HG03469 (cell line): ENCODE measurements at regions not wholly inside any gene's neighbourhood (a gene's known extent, or its start where the extent isn't known, plus 50 kb on each side); places are given as distances from the start of the nearest gene placed in this dataset.

ENCODE experiments used
- ATAC-seq: cut with Tn5 transposase; IDR thresholded peaks from one replicate; pipeline ENCODE4 v1.9.1; 2021; ENCODE audit warnings: mild to moderate bottlenecking, moderate library complexity, moderate number of reproducible peaks; ENCODE audit not compliant: unreplicated experiment

GRCh38 chr7:16026253-16027020 lies 340.0 kb upstream of the MEOX2 start:
- no peak for ATAC-seq

DNA sequence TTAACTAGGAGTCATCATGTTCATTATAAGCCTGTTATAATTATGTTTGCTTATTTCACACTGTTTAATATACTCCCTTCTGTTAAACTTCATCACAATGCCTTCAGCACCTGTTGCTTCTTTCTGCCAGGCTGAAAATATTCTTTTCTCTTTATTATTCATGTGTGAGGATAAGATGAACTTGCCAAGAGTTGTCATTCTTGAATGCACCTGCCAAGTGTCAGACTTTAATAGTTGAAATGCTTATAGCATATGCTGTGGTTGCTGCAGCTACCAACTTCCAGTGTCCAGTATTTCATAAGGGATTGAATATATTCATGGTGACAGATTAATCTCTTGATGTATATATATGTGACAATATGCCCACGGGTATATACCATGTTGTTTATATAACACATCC lies 339.2 kb upstream of the MEOX2 start:
- no peak for ATAC-seq

DNA sequence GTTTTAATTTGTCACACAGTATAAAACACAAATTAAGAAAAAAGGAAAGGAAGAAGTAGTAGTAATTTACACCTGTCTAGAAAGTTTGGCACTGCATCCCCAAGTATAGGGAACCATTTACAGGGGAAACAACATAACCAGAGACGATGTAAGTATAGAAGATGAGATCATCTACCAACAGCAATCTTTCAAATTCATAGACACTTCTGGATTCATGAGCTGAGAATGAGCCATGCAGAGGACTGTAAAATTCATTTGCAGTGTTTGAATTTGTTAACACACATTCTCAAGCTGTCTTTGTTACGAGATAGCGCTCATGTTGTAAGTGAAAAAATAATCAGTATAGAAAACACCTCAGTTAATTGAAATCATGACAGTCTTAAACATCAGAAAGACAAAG lies 337.0 kb upstream of the MEOX2 start:
- no peak for ATAC-seq

GRCh38 chr7:16023046-16023445 lies 336.6 kb upstream of the MEOX2 start:
- no peak for ATAC-seq

- ATAC-seq = no peak
Observed at GRCh38 chr7:16021851-16022250, 335.4 kb upstream of the MEOX2 start.

DNA sequence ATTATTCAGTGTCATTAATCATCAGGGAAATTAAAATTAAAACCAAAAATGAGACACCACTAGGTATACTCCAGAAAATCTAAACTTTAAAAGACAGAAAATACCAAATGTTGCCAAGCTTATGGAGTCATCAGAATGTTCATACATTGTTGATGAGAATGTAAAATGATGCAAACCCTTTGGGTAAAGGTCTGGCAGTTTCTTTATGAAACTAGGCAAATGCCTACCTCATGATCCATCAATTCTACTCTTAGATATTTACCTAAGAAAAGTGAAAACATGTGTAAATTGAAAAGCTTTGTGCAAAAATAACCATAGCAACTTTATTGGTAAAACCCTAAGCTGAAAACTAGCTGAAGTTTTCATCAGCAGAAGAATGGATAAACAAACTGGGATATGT lies 329.5 kb upstream of the MEOX2 start:
- no peak for ATAC-seq

GRCh38 chr7:16014031-16014430 lies 327.5 kb upstream of the MEOX2 start:
- ATAC-seq = no peak

GRCh38 chr7:16007911-16008310 lies 321.4 kb upstream of the MEOX2 start:
- ATAC-seq = no peak

DNA sequence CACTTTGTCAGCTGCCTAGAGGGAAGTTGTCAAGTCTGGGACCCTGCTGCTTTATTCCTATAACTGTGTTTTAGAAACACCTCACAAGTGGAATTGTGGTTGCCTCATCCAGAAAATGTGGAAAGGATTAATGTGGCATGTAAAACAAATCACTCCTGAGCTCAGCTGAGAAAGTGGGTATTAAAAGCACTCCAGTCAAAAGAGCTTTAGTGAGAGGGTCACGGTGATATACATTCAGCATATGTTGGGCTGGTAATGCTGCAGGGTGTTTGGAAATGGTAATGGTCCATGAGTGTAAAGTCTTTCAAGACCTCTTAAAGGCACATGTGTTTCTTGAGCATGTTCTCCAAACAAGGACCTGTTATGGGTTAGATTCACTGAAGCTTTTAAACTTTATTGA lies 318.2 kb upstream of the MEOX2 start:
- ATAC-seq = no peak

DNA sequence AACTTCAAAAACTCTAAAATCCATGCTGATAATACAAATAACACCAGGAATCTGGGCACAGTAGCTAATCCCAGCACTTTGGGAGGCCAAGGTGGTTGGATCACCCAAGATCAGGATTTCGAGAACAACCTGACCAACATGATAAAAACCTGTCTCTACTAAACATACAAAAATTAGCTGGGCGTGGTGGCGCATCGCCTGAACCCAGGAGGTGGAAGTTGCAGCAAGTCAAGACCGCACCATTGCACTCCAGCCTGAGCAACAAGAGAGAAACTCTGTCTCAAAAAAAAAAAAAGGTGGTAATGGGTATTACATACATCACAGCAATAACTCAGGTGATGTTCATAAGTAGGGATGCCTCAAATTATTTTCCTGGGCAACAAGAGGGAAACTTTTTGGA lies 315.0 kb upstream of the MEOX2 start:
- no peak for ATAC-seq

DNA sequence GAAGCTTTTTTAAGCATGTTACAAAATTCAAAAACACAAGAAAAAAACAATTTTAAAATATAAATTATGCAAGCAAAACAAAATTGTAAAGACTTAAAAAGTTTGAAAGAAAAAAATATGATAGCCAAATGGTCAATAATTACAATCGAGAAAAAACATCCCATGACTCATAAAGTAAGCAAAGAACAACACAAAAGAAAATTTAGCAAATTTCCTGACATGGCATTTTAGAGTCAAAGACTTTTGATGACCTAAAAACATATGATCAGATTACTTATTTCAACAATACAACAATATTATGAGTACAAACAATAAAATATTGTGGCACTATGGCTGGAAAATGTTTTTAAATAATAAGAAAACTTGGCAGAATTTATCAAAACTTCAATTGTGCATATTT lies 312.1 kb upstream of the MEOX2 start:
- ATAC-seq = no peak

- ATAC-seq = no peak
Observed at GRCh38 chr7:15995027-15995426, 308.5 kb upstream of the MEOX2 start.

DNA sequence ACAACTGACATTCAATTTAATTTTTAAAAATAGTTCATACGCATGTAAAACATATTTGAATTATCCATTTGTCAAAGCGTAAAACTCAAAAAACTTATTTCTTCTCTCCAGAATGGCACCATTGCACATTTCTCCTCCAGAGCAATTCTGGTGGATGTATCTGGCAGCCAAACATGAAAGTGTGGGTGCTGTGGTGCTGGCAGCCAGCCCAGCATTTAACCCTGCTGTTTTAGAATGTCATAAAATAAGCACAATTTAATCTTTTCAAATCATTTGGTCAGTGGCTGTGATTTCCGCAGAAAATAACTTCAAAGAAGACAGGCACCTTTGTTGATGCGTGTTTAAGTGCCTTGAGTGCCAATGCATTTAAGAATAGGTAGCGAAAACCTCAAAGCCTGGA lies 302.7 kb upstream of the MEOX2 start:
- no peak for ATAC-seq

- ATAC-seq = no peak
Observed at GRCh38 chr7:15985587-15986384, 299.3 kb upstream of the MEOX2 start.

DNA sequence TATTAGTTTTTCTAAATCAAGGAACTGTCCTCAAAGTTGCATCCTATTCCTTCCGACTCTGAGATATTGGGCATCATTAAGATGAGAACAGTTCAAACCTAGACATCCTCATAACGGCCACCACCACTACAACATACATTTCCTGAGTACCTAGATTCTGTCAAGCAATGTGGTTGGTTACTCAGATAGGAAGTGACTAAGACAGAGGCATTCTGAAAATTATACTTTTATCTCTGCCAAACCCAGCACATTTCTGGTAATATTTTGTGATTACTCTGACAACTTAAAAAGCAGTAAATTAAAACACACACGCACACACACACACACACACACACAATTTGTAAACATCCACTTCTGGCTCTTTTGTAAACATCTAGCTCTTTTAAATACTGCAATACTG lies 291.2 kb upstream of the MEOX2 start:
- ATAC-seq = no peak

- no peak for ATAC-seq
Observed at GRCh38 chr7:15972862-15973275, 286.4 kb upstream of the MEOX2 start.

DNA sequence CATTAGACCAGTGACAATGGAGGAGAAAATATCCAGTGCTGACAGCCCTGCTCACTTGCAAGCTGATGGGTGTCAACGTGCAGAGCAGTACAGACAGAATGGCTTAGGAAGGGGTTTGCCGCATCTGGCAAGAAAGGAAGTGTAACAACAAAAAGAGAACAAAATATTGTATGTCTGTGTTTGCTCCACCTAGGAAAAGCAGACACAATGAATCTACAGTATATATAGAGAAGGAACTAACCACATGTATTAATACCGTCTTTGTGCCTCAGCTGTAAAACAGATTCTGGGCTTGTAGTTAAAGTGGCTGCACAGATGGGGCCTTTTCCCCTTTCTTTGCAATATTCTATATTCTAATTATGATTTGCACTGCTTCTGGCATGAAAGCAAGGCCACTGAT lies 281.1 kb upstream of the MEOX2 start:
- ATAC-seq = no peak

GRCh38 chr7:15967121-15967520 lies 280.6 kb upstream of the MEOX2 start:
- no peak for ATAC-seq

GRCh38 chr7:15963206-15963605 lies 276.7 kb upstream of the MEOX2 start:
- ATAC-seq = no peak

DNA sequence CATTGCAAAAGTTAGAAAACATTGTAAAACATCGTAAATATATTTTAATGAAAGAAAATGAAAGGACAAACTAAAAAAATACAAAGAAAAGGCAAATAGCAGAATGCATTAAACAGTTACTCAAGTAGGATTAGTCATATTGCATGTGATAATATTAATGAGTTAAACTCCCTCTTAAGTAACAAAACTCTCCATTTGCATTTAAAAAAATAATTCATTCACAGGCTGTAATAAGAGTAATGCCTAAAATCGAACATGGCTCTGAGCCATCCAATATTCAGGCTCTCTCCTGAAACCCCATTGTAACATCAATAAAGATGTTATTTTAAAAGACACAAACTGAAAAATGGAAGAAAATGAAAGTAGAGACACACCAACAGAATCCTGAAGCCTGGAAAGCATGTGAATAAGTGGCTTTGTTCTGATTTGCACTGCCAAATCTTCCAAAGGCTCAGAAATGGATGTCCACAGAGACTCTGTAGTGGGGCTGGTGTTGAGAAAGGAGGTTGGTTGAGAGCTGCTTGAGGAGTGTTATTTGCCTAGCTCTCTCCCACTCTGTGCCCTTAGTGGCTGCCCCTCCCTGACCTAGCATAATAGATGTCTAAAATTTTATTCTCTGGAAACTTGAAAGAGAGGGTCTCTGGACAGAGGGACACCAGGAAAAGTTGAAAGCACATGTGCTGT lies 268.3 kb upstream of the MEOX2 start:
- ATAC-seq = no peak

DNA sequence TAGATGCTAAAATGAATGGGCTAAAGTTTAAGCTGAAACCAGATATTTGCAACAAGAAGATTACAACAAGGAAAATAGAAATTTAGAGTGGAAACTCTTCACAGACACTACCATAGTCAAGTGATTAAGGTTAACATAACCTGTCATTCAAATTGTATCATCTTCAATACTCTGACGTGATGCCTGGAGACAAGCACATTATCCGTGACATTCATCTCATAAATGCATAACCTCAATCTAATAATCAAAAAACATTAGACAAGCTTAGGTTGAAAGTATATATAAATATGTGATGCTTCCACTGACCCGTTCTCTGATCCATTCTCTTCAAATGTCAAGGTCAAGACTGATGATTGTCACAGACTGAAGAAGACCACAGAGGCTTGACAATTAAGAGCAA lies 263.8 kb upstream of the MEOX2 start:
- ATAC-seq = no peak

DNA sequence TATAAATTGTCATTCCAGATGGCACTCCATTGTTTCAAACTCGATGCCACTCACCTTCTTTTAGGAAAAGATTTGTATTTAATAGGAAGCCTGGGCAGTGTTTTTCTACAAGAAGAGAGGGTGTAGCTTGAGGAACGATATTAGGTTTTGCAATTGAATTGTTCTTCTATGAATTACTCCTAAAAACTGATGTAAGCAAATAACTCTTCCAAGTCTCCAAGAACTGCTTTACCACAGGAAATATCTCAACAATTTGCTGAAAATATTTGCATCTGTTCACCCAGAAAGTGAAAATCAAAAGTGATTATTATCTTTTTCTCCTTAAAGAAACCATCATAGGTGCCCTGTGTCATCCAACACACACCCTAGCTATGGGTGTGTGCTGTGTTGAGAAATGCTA lies 261.3 kb upstream of the MEOX2 start:
- no peak for ATAC-seq
